ENCODE measurements at regions not wholly inside any gene's neighbourhood (a gene's known extent, or its start where the extent isn't known, plus 50 kb on each side); places are given as distances from the start of the nearest gene placed in this dataset.

- H3K36me3 Mint-ChIP-seq = no peaks in the 10 kb centered on the region
- no peak overlapping the region for H3K27ac Mint-ChIP-seq
- DNase-seq (ENCODE audit: extremely low spot score, unreplicated experiment) = no peak
- no peak overlapping the region for H3K4me3 Mint-ChIP-seq
- TF ChIP-seq, protein P1, sequence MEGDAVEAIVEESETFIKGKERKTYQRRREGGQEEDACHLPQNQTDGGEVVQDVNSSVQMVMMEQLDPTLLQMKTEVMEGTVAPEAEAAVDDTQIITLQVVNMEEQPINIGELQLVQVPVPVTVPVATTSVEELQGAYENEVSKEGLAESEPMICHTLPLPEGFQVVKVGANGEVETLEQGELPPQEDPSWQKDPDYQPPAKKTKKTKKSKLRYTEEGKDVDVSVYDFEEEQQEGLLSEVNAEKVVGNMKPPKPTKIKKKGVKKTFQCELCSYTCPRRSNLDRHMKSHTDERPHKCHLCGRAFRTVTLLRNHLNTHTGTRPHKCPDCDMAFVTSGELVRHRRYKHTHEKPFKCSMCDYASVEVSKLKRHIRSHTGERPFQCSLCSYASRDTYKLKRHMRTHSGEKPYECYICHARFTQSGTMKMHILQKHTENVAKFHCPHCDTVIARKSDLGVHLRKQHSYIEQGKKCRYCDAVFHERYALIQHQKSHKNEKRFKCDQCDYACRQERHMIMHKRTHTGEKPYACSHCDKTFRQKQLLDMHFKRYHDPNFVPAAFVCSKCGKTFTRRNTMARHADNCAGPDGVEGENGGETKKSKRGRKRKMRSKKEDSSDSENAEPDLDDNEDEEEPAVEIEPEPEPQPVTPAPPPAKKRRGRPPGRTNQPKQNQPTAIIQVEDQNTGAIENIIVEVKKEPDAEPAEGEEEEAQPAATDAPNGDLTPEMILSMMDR (conservative IDR thresholded peaks at IDR 0.05) = no peak
- peaks cover 8% of the 10 kb centered on the region for H3K9me3 Mint-ChIP-seq
- peaks cover 3% of the 10 kb centered on the region for H3K27me3 Mint-ChIP-seq
- H3K4me1 Mint-ChIP-seq (ENCODE audit: unreplicated experiment) = no peaks in the 10 kb centered on the region
Measured at GRCh38 chr10:46236941-46237681, 49.7 kb upstream of the ANTXRL start.

Data from type B pancreatic cell (in vitro differentiated cells).